Mesothelial cell of epicardium (in vitro differentiated cells): ENCODE measurements at regions not wholly inside any gene's neighbourhood (a gene's known extent, or its start where the extent isn't known, plus 50 kb on each side); places are given as distances from the start of the nearest gene placed in this dataset.
"Not testable (repeated sequence)": the region's sequence is repeated elsewhere in the genome, so short reads cannot be mapped to it uniquely, and the experiment has no call there.

Experiments
- DNase-seq, 2 experiments: peaks; one replicate each; pipeline ENCODE4 v3.0.0; 2021; ENCODE audit warnings: low spot score in 2 of 2; ENCODE audit not compliant: unreplicated experiment in 2 of 2
- H3K27ac Mint-ChIP-seq: 2 replicates; pipeline ENCODE4 v1.8.0; 2021; ENCODE audit warnings: mixed read lengths
- H3K27me3 Mint-ChIP-seq: 2 replicates; pipeline ENCODE4 v1.8.0; 2021; ENCODE audit warnings: low read depth, mixed read lengths
- H3K36me3 Mint-ChIP-seq: 2 replicates; pipeline ENCODE4 v1.8.0; 2021; ENCODE audit warnings: mixed read lengths
- H3K4me1 Mint-ChIP-seq: 2 replicates; pipeline ENCODE4 v1.8.0; 2021; ENCODE audit warnings: mixed read lengths
- H3K4me3 Mint-ChIP-seq: 2 replicates; pipeline ENCODE4 v1.8.0; 2021; ENCODE audit warnings: mild to moderate bottlenecking, moderate library complexity, mixed read lengths
- H3K9me3 Mint-ChIP-seq: 2 replicates; pipeline ENCODE4 v1.8.0; 2021; ENCODE audit warnings: mixed read lengths
- CTCF ChIP-seq: fragments of 200-600 bp; sonication (generic); IDR thresholded peaks from one replicate; pipeline ENCODE4 v1.5.0; 2021; ENCODE audit warnings: antibody characterized with exemption; ENCODE audit not compliant: unreplicated experiment

DNA sequence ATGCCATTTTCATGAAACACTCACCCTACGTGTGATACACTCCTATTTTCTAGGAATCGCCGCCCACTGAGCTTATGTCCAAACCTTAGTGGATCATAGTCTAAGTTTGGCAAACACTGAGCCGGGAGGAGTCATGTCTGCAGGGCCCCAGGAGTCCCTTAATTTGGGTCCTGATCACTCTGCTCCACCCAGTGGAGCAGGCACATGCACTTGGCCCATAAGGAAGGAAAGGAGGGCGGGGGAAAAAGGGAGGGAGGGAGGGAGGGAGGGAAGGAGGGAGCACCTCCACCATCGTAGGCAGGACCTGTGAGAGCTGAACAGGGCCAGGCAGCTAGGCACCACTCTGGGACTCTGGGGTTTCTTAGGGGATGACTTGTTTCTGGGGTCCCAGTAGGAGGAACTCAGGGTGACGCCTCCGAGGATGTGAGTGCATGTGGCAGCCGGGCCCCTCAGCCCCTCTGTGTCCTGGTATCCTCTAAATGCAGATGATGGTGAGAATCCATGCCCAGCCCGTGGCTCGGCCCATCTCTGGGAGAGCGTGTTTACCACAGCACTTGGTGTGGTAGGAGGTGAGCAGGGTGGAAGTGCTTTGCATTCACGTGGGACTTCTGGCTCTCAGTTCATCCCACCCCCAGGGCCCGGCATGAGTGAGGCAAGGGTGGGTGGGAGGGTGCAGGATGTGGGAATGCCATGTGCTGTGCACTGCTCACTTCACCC, 109.4 kb downstream of the KLF13 start:
- H3K36me3 Mint-ChIP-seq: no peaks in the 10 kb centered on the region

DNA sequence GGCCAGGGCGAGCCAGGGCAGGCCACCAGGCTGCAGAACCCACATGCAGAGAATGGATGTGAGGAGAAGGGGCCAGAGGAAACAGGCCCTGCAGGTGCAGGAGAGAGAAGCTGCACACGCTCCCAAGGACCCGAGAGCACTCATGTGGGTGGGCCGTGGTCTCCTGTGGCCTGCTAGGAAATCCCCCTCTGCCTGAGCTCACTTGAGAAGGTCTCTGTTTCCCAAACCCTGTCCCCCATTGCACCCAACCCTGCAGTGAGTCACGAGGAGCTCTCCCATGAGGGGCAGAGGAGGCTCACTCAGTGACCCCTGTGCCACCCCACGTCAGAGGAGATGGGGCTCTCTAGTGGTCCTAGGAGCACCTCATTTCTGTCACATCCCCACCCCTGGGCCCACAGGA, 111.1 kb downstream of the KLF13 start:
- H3K36me3 Mint-ChIP-seq: no peaks in the 10 kb centered on the region
- no peaks in the 10 kb centered on the region for H3K27me3 Mint-ChIP-seq
- no peak overlapping the region for H3K27ac Mint-ChIP-seq
- peaks cover 10% of the 10 kb centered on the region for H3K4me1 Mint-ChIP-seq
- H3K4me3 Mint-ChIP-seq: no peak overlapping the region
- no peak for DNase-seq
- TF ChIP-seq CTCF: no peak
- H3K9me3 Mint-ChIP-seq: no peaks in the 10 kb centered on the region

More for the DNA sequence above, 109.4 kb downstream of the KLF13 start:
- Mint-ChIP-seq H3K9me3 (no peaks in the 10 kb centered on the region), H3K27me3 (no peaks in the 10 kb centered on the region), H3K4me3 (no peak overlapping the region), H3K4me1 (peaks cover 10% of the 10 kb centered on the region), H3K27ac (no peak overlapping the region)
- DNase-seq: no peak
- no peak for TF ChIP-seq CTCF

DNA sequence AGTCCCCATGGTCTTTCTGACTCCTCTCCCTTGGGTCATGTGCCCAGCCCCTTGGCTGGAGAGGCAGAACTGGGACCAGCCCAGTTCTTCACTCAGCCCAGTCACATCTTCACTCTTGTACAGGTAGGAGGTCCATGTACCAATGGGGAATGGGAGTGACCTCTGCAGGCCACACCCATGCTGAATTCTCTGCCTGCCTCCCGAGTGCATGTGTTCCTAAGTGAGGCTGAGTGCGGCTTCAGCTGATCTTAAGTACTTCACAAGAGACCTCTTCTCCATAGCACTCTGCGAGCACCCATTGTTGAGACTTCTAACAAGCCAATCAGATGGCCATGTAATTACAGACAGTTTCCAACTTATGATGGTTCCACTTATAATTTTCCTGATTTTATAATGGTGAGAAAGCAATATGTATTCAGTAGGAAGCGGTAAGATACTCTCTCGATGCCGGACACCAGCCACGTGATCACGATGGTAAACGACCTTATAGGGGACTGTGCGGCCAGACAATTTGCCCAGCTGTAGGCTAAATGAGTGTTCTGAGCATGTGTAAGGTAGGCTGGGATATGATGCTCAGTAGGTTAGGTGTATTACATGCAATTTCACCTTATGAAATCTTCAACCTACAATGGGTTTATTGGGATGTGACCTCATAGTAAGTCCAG, 112.1 kb downstream of the KLF13 start:
- H3K4me3 Mint-ChIP-seq: no peak overlapping the region
- no peak for DNase-seq
- H3K27ac Mint-ChIP-seq: no peak overlapping the region

DNA sequence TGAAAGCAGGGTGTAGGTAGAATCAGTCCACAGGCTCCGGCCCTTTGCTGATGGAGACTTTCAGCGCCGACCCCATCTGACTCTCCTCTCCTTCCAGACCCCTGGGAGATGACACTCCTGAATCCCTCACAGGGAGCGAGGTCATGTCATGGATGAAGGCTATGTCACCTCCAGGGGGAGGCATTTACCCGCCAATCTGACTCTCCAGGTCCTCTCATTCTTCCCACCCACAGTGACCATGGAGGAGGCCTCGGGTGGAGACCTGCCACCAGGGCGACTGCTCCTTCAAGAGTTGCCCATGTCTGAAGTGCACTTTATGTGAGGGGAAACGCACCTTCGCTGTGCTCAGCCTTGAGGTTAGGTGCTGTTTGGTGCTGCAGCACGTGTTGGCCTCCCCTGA, 112.7 kb downstream of the KLF13 start:
- Mint-ChIP-seq H3K4me1 (peaks cover 10% of the 10 kb centered on the region), H3K36me3 (no peaks in the 10 kb centered on the region), H3K9me3 (no peaks in the 10 kb centered on the region), H3K27me3 (no peaks in the 10 kb centered on the region), H3K4me3 (no peak overlapping the region), H3K27ac (no peak overlapping the region)
- TF ChIP-seq CTCF: no peak
- DNase-seq: no peak

More for the DNA sequence above, 112.1 kb downstream of the KLF13 start:
- peaks cover 10% of the 10 kb centered on the region for H3K4me1 Mint-ChIP-seq
- no peaks in the 10 kb centered on the region for H3K9me3 Mint-ChIP-seq
- TF ChIP-seq CTCF: no peak
- no peaks in the 10 kb centered on the region for H3K27me3 Mint-ChIP-seq
- H3K36me3 Mint-ChIP-seq: no peaks in the 10 kb centered on the region

DNA sequence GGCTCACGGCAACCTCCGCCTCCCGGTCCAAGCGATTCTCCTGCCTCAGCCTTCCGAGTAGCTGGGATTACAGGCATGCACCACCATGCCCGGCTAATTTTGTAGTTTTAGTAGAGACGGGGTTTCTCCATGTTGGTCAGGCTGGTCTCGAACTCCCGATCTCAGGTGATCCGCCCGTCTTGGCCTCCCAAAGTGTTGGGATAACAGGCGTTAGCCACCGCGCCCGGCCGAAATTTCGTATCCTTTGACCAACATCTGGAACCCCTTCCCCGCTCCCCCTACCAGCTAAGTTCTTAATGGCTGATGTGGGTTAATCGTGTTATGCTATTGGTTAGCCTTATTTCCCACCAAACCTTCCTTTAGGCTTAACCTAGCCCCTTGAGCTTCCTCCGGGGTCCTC, 113.6 kb downstream of the KLF13 start:
- H3K36me3 Mint-ChIP-seq, H3K27ac Mint-ChIP-seq, H3K27me3 Mint-ChIP-seq, H3K4me1 Mint-ChIP-seq, H3K9me3 Mint-ChIP-seq, DNase-seq: not testable (repeated sequence)
- H3K4me3 Mint-ChIP-seq: peak overlapping the region; percentile 61

- no peak for DNase-seq
- TF ChIP-seq CTCF: no peak
- peak overlapping the region; percentile 61 for H3K4me3 Mint-ChIP-seq
- H3K36me3 Mint-ChIP-seq: no peaks in the 10 kb centered on the region
- no peak overlapping the region for H3K27ac Mint-ChIP-seq
- H3K9me3 Mint-ChIP-seq: no peaks in the 10 kb centered on the region
- H3K27me3 Mint-ChIP-seq: no peaks in the 10 kb centered on the region
- H3K4me1 Mint-ChIP-seq: peaks cover 2% of the 10 kb centered on the region
Observed at GRCh38 chr15:31440754-31441311, 114.2 kb downstream of the KLF13 start.
